CD4-positive, alpha-beta T cell (primary cell): ENCODE measurements at regions not wholly inside any gene's neighbourhood (a gene's known extent, or its start where the extent isn't known, plus 50 kb on each side); places are given as distances from the start of the nearest gene placed in this dataset.

ENCODE experiments used
- ATAC-seq: fragments of 200-7000 bp; cut with Tn5 transposase; one replicate; pipeline ENCODE4 v1.10.0; 2022; ENCODE audit warnings: mild to moderate bottlenecking; ENCODE audit not compliant: poor library complexity
- CTCF ChIA-PET: fragments of 350-600 bp; sonication (Branson Sonifier 250); formaldehyde crosslinking; loops from one replicate; lab custom pipeline; 2021; ENCODE audit warnings: antibody characterized with exemption, inconsistent platforms; lab: Charles Lee
- POLR2A ChIA-PET: fragments of 350-600 bp; sonication (Branson Sonifier 250); formaldehyde crosslinking; loops from one replicate; lab custom pipeline; 2021; ENCODE audit warnings: antibody characterized with exemption, inconsistent platforms; lab: Charles Lee
- DNase-seq, 14 experiments: peaks; one replicate each; pipeline ENCODE4 v3.0.0-alpha.2; 2013 to 2020; ENCODE audit warnings: mixed read lengths in 2 of 14
- H3K27ac ChIP-seq, 2 donors: one replicate each; pipeline versions ENCODE4 v1.5.1 to v1.7.0; 2013; ENCODE audit warnings: low read length in 2 of 2, low read depth in 1 of 2, mild to moderate bottlenecking in 1 of 2
- H3K27me3 ChIP-seq, 2 experiments: 1 replicate in 1 of 2; 2 replicates in 1 of 2; pipeline versions ENCODE4 v1.6.1 to v1.7.0; 2013; ENCODE audit warnings: low read length in 2 of 2, control low read depth in 1 of 2, mild to moderate bottlenecking in 1 of 2, moderate library complexity in 1 of 2; ENCODE audit not compliant: insufficient read depth in 2 of 2, control insufficient read depth in 1 of 2
- H3K36me3 ChIP-seq: one replicate; pipeline ENCODE4 v1.6.1; 2013; ENCODE audit warnings: low read length, control low read depth; ENCODE audit not compliant: insufficient read depth
- H3K4me1 ChIP-seq: one replicate; pipeline ENCODE4 v1.6.1; 2013; ENCODE audit warnings: low read length, control low read depth; ENCODE audit not compliant: insufficient read depth
- H3K4me3 ChIP-seq: one replicate; pipeline ENCODE4 v1.5.1; 2013; ENCODE audit warnings: mild to moderate bottlenecking, low read length, moderate library complexity
- H3K9me3 ChIP-seq, 2 experiments: 1 replicate in 1 of 2; 2 replicates in 1 of 2; pipeline versions ENCODE4 v1.6.1 to v1.7.0; 2013; ENCODE audit warnings: low read length in 2 of 2, mild to moderate bottlenecking in 2 of 2, control low read depth in 1 of 2, moderate library complexity in 1 of 2; ENCODE audit not compliant: control insufficient read depth in 1 of 2, insufficient read depth in 1 of 2
- H3K27ac Mint-ChIP-seq: one replicate; pipeline ENCODE4 v1.8.0; 2020; ENCODE audit warnings: mixed read lengths
- H3K27me3 Mint-ChIP-seq: one replicate; pipeline ENCODE4 v1.8.0; 2021; ENCODE audit warnings: mixed read lengths
- H3K36me3 Mint-ChIP-seq: one replicate; pipeline ENCODE4 v1.8.0; 2021; ENCODE audit warnings: low read depth, mixed read lengths
- H3K4me1 Mint-ChIP-seq: one replicate; pipeline ENCODE4 v1.8.0; 2021; ENCODE audit warnings: low read depth, mixed read lengths
- H3K4me3 Mint-ChIP-seq: one replicate; pipeline ENCODE4 v1.8.0; 2020; ENCODE audit warnings: mild to moderate bottlenecking, mixed read lengths
- H3K9me3 Mint-ChIP-seq: one replicate; pipeline ENCODE4 v1.8.0; 2020; ENCODE audit warnings: mixed read lengths
- intact Hi-C, 2 experiments: fragments of 100-400 bp; cut with DNase I in 1 of 2; cut with micrococcal nuclease in 1 of 2; formaldehyde crosslinking; loops; one replicate each; pipeline versions ENCODE4 v1.15.1 to v1.9.0; 2023 to 2025; cut with DNase I, micrococcal nuclease
- TF ChIP-seq, protein P1 (sequence below): fragments of 200-600 bp; IDR thresholded peaks from one replicate; pipeline ENCODE4 v1.8.0; 2022; ENCODE audit warnings: antibody characterized with exemption, mild to moderate bottlenecking

GRCh38 chr4:24644983-24645764, 60.8 kb upstream of the DHX15 start:
- H3K27ac ChIP-seq = no peak overlapping the region
- peaks cover 24% of the 10 kb centered on the region for H3K27me3 Mint-ChIP-seq
- H3K4me1 ChIP-seq = no peaks in the 10 kb centered on the region
- H3K9me3 Mint-ChIP-seq = no peaks in the 10 kb centered on the region
- TF ChIP-seq, protein P1, sequence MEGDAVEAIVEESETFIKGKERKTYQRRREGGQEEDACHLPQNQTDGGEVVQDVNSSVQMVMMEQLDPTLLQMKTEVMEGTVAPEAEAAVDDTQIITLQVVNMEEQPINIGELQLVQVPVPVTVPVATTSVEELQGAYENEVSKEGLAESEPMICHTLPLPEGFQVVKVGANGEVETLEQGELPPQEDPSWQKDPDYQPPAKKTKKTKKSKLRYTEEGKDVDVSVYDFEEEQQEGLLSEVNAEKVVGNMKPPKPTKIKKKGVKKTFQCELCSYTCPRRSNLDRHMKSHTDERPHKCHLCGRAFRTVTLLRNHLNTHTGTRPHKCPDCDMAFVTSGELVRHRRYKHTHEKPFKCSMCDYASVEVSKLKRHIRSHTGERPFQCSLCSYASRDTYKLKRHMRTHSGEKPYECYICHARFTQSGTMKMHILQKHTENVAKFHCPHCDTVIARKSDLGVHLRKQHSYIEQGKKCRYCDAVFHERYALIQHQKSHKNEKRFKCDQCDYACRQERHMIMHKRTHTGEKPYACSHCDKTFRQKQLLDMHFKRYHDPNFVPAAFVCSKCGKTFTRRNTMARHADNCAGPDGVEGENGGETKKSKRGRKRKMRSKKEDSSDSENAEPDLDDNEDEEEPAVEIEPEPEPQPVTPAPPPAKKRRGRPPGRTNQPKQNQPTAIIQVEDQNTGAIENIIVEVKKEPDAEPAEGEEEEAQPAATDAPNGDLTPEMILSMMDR = no peak
- ChIA-PET POLR2A (no interaction called here), CTCF (no interaction called here)
- H3K36me3 ChIP-seq = no peaks in the 10 kb centered on the region
- H3K4me3 ChIP-seq = no peak overlapping the region
- intact Hi-C loops = no loop called here
- no peak overlapping the region for H3K4me3 Mint-ChIP-seq
- no peaks in the 10 kb centered on the region for H3K36me3 Mint-ChIP-seq
- H3K27me3 ChIP-seq = peaks cover 2 to 7% of the 10 kb centered on the region in 2 experiments
- no peaks in the 10 kb centered on the region for H3K9me3 ChIP-seq
- no peaks in the 10 kb centered on the region for H3K4me1 Mint-ChIP-seq
- no peak overlapping the region for H3K27ac Mint-ChIP-seq
- ATAC-seq (no peak), DNase-seq (no peak)

GRCh38 chr4:24645765-24646550, 61.6 kb upstream of the DHX15 start:
- Histone ChIP-seq H3K27me3 (peaks cover 2 to 4% of the 10 kb centered on the region in 2 experiments), H3K27ac (no peak overlapping the region)
- H3K27ac Mint-ChIP-seq = no peak overlapping the region

GRCh38 chr4:24646798-24647460, 62.6 kb upstream of the DHX15 start:
- Histone ChIP-seq H3K4me3 (no peak overlapping the region), H3K9me3 (no peaks in the 10 kb centered on the region), H3K36me3 (no peaks in the 10 kb centered on the region), H3K4me1 (no peaks in the 10 kb centered on the region), H3K27ac (no peak overlapping the region), H3K27me3 (peaks cover 2 to 4% of the 10 kb centered on the region in 2 experiments)
- DNase-seq = no peak
- ATAC-seq = no peak
- intact Hi-C loops = no loop called here
- Mint-ChIP-seq H3K9me3 (no peaks in the 10 kb centered on the region), H3K4me1 (no peaks in the 10 kb centered on the region), H3K27me3 (peaks cover 9% of the 10 kb centered on the region), H3K36me3 (no peaks in the 10 kb centered on the region), H3K4me3 (no peak overlapping the region), H3K27ac (no peak overlapping the region)
- CTCF ChIA-PET = no interaction called here
- TF ChIP-seq, protein P1 = no peak
- POLR2A ChIA-PET = no interaction called here

More at GRCh38 chr4:24645765-24646550, 61.6 kb upstream of the DHX15 start:
- ChIA-PET POLR2A (no interaction called here), CTCF (no interaction called here)
- Histone ChIP-seq H3K36me3 (no peaks in the 10 kb centered on the region), H3K4me1 (no peaks in the 10 kb centered on the region), H3K4me3 (no peak overlapping the region), H3K9me3 (no peaks in the 10 kb centered on the region)
- no peaks in the 10 kb centered on the region for H3K36me3 Mint-ChIP-seq
- ATAC-seq (no peak), DNase-seq (no peak)
- peaks cover 16% of the 10 kb centered on the region for H3K27me3 Mint-ChIP-seq
- intact Hi-C loops = no loop called here
- H3K4me3 Mint-ChIP-seq = no peak overlapping the region
- no peaks in the 10 kb centered on the region for H3K4me1 Mint-ChIP-seq
- TF ChIP-seq, protein P1 = no peak
- H3K9me3 Mint-ChIP-seq = no peaks in the 10 kb centered on the region
